HG02970 (cell line): ENCODE measurements at regions not wholly inside any gene's neighbourhood (a gene's known extent, or its start where the extent isn't known, plus 50 kb on each side); places are given as distances from the start of the nearest gene placed in this dataset.

ENCODE experiments used
- ATAC-seq: cut with Tn5 transposase; IDR thresholded peaks from one replicate; pipeline ENCODE4 v1.9.1; 2021; ENCODE audit warnings: mild to moderate bottlenecking, moderate library complexity, moderate number of reproducible peaks; ENCODE audit not compliant: unreplicated experiment, low FRiP score

DNA sequence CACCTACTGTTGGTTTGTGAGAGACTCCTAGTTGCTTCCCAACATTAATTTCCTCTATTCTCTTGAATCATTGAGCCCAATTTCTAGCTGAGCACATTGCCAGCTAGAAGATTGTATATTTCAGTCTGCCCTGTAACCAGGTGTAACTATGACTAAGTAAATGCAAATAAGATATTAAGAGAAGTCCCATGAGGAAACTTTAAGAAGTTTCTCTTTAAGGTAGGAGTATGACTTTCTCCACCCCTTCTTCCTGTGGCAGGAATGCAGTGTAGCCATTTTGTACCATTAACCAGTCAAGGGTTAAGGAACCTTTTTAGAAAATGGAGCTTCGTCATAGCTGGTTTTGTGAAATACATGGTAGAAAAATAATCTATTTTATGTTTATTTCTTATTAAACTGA is 534.2 kb upstream of the RGS18 start:
- no peak for ATAC-seq

DNA sequence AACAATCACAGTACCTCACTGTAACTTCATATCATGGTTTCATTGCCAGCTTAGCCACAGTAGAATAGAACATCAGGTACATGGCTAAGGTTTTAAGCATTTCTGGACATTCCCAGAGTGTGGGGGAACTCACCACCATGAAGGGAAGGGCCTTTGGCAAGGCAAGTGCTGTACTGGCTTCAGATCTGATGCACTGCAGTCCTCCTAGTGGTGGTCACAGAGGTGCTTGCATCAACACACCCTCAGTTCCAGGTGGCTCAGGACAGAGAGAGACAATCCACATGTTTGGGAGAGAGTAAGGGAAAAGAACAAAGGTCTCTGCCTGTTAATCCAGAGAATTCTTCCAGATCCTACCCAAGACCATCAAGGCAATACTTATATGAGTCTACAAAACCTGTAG is 528.4 kb upstream of the RGS18 start:
- no peak for ATAC-seq

DNA sequence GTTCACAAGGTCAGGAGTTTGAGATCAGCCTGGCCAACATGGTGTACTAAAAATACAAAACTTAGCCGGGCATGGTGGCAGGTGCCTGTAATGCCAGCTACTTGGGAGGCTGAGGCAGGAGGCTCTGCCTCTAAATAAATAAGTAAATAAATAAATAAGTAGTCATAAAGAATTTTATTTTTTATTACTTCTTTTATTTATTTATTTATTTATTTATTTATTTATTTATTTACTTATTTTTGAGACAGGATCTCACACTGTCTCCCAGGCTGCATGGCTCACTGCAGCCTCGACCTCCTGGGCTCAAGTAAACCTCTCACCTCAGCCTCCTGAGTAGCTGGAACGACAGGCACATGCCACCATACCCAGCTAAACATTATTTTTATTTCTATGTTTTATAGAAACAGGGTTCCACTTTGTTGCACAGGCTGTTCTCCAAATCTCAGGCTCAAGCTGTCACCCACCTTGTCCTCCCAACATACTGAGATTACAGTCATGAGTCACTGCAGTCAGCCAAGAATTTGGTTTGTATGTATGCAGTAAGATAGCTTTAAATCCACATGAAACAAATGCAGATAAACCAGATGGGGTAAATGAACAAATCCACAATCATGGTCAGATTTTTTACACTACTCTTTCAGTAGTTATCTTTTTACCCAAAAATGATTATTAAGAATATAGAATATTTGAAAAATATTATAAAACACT is 523.3 kb upstream of the RGS18 start:
- ATAC-seq = no peak

DNA sequence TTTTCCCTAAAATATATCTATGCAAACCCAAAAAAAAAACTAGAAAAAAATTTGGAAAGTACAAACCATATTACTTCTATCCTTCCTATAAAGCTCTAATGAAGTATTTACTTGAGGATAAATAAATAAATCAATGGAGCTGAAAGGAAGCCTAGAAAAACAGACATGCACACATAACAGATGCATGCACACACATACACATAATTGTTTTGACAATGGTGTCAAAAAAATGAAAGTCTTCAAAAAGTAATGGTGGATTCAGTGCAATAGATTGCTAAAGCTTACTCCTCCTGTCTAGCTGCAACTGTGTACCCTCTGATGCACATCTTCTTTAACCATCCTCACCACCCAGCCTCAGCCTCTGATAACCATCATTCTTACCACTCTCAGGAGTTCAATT is 521.9 kb upstream of the RGS18 start:
- no peak for ATAC-seq

DNA sequence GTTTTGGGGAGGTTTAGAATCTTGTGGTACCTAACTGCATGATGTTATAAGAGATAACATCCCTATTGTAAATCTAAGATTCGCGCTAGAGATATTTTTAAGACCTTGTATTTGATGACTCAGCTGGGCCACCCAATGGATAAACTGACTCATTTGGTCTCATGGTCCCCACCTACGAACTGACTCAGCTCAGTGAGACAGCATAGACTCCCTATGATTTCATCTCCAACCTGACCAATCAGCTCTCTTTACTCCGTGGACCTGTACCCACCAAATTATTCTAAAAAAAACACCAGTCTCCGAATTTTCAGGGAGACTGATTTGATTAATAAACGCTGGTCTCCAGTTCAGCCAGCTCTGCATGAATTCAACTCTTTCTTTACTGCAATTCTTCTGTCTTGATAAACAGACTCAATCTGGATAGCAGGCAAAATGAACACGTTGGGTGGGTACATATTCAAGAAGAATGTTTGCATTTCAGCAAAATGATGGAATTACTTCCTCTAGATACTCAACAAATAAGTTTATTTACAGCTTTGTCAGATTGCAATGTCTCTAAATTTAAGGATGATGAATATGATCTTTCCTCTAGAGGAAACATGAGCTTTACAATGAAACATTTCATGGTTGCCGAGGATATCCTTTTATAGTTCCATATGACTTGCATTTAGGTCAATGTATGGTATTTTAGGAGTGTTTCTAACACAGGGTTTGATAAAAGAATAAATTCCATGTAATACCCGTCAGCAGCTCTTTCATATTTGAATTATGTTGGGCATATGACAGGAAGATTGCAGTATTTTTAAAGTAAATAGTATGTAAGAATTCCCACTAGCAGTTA is 516.6 kb upstream of the RGS18 start:
- no peak for ATAC-seq

DNA sequence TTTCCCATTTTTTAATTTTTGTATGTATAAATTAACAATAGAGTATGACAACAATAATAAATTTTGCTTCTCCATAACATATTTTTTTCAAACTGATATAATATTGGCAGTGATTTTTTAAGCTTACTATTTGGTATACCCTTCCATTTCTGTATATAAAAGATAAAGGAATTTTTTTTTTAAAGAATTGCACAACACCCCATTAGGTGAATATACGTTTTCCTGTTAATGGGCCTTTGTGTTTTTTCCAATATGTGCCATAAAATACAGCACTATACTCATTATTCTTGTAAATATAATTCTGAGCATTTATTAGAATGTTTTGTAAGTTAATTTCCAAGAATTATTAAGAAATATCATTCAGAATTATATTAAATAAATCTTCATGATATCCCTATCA is 515.2 kb upstream of the RGS18 start:
- ATAC-seq = no peak

DNA sequence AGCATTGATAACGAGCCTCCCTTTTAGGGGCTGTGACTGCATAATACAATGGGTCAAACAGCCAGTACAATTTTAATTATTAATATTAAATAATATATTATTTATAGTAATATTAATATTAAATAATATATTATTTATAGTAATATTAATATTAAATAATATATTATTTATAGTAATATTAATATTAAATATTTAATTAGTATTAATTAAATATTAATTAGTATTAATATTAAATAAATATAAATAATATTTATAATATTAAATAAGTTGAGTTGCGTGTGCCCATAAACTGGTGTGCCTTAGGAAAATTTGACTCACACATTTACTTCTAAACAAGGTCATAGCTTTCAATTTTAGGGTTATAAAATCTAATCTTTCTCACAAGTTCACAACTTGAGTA is 509.3 kb upstream of the RGS18 start:
- ATAC-seq = no peak

DNA sequence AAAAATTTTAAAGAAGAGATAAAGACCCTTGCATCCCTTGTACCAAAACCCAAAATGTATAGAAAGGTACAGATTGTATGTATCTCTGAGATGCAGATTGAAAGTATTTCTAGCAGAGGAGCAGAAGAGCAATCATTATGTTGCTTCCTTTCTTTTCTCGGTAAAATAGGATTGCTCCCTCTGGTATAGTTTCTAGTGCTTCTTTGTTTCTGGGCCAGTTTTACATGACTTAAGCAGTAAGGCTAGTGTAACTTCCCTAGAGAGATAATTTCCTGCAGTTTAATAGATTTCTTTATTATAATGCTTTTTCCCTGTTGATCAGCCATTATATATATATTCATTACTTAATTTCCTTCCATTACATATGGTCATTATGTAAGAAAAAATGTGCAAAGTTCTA is 496.2 kb upstream of the RGS18 start:
- ATAC-seq = no peak

DNA sequence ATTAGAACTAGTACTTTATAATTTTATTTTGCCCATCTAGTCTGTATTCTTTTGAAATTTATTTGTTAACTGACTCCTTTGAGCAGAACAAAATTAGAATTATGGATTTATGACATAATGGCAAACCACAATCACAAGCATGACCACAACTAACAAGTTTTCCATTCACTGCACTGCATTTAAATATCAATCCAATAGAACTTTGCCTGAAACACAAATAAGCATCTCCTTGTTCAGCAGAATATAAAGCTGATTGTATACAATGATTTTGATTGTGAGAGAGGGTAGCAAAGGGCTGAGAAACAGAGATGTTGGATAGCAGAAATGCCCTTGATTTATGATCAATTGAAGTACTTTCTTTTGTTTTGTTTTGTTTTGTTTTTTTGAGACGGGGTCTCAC is 495.5 kb upstream of the RGS18 start:
- no peak for ATAC-seq

DNA sequence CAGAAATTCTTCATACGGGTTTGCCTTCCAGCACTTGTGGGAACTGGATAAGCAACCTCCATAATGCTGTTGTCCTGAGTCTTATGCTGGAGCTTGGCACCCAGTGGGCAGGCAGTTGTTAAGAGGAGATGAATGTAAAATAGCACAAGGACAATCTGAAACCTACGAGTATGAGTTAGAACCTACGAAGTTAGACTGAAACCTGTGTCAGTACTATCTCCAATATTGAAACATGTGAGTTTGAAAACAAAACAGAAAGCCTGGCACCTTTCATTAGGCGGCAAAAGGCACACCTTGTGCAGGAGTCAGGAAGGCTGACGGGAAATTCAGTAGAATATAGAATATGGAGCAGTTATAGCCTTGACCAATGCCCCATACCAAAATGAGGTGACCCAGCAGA is 489.7 kb upstream of the RGS18 start:
- no peak for ATAC-seq

DNA sequence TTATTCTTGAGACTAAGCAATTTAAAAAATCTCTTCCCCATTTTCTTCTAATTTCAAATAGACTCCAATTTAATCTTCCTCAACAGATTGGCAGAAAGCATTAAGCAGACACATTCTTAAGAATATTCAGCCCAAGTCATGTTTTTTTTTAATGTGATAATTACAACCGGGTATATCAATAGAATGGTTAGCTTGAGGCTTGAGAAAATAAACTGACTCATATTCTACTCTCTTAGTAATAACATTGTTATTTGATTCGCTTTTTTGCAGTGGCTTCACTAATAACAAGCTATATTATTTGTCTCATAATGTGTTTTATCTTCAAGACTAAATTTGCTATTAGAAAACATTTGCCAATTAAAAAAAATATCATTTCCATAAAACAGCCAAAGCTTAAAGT is 488.6 kb upstream of the RGS18 start:
- no peak for ATAC-seq

DNA sequence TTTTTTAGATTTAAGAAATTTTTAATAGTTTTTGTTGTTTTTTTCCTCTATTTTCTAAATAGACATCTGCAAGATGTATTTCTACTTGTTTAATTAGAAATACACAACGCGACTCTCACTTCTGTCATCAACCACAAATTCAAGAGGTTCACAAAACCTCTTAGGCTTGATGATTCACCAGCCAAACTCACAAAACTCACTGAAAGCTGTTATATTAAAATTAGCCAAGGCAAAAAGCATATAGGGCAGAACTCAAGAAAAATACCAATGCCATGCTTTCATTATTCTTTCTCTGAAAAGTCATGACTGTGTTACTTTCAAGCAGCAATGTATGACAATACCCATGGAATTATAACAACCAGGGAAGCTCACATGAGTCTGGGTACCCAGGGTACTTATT is 487.0 kb upstream of the RGS18 start:
- ATAC-seq = no peak

DNA sequence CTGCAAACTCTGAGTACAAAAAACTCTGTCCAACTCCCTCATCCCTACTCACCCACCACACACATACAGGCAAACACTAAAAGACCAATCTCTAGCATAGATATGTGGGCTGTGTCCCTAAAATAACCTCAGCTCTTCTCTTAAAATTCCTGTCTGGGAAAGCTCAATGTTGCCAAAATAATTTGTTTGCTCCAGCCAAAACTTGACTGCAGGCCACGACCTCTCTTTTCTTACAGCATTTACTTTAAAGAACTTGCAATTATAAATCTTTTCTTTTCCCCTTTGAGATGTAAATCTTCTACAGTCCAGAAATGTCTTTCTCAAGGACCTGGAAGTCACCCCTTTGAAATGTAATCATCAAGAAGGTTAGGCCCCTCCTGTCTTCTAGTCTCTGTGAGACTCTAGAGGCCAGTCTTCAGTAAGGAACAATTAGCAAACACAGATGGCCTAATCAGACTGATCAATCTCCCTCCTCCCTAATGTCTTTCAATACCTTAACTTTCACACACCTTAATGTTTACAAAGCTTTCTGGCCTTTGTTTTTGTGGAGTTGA is 483.6 kb upstream of the RGS18 start:
- ATAC-seq = no peak

DNA sequence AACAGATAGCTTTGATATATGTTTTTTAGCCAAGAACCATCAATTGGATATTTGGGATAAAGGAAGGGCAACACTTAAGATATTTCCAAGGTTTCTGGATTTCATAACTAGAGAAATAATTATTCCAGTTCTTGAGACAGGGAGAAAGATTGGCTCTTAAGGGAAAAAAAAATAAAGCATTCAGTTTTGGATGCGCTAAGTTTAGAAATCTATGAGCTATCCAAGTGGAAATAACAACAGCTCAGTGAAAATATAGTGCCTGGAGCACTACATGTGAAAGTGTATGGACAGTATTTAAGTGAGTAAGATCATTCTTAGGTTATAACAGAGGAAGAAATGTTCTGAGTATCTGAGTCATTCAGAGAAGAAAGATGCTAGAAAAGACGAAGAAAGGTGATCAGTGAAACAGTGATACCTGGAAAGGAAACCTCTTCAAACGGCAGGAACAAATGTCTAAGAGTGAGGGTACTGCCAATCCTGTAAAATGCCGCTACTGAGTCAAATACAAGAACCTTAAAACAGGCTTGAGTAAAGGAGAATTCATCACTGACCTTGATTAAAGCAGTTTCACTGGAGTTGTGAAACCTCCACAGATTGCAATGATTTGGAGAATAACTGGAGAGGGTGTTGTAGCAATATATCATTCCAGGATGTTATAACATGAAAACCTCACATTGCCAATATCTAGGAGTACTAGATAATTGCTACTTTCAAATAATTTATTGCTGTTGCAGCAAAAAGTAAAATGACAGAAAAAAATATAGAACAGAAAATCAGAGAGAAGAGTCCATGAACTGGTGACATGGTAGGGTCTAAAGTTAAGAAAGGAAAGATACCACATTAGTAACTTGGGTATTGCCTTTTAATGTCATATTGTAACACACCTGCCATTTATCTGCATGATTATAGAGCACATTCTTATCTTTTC is 482.1 kb upstream of the RGS18 start:
- no peak for ATAC-seq

DNA sequence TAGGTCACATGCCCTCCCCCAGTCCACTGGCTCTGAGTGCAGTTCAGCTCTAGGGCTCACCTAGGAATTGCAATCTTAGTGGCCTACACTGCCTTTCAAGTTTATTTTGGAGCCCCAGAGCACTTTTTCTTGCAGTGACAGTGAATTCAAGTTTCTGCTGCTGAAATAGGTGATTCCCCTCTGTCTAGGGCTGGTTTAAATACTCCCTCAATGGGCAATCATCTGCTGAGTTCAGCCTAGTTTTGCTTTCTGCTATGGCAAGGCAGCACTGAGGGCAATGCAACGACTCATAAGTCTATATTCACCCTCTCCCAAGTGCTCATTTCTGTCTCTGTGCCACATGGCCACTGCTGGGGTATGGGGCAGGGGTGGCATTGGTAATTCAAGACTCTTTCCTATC is 472.6 kb upstream of the RGS18 start:
- ATAC-seq = no peak

DNA sequence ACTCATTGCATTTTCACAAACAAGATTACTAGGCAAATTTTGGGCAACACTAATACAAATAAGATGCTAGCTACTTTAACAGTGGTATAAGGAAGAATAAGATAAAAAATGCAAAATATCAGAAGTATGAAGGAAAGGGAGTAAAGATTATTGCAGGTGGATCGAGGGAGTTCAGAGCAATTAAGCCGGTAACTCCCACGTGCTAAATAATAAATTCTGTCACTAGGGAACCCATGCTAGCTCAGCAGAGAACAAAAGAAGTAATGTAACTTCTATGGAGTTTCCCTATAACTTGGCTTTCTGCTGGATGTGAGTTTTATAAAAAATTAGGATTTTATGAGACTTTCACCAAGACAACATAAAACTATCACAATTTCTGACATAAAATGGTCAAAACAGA is 470.5 kb upstream of the RGS18 start:
- no peak for ATAC-seq

DNA sequence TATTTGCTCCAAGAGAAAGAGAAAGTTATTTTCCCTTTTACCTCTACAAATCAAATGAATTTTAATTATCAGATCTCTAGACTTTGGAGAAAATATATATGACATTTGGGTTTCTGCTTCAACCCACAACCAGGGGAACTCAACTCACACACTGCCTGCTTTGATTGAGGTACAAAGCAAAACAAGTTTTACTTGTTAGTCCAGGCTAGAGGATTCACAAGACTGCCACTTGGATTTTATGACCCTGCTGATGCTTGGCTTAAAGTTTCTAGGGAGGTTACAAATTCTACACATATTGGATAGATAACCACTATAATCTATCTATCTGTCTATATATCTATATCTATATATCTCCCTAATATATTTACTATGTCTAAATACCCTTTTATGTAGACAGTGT is 467.3 kb upstream of the RGS18 start:
- ATAC-seq = no peak

DNA sequence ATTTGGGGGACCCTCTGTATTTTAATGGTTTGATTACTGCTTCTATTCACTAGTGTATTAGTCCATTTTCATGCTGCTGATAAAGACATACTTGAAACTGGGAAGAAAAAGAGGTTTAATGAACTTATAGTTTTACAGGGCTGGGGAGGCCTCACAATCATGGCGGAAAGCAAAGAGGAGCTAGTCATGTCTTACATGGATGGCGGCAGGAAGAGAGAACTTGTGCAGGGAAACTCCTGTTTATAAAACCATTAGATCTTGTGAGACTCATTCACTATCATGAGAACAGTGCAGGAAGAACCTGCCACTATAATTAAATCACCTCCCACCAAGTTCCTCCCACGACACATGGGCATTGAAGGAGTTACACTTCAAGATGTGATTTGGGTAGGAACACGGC is 464.5 kb upstream of the RGS18 start:
- ATAC-seq = no peak

DNA sequence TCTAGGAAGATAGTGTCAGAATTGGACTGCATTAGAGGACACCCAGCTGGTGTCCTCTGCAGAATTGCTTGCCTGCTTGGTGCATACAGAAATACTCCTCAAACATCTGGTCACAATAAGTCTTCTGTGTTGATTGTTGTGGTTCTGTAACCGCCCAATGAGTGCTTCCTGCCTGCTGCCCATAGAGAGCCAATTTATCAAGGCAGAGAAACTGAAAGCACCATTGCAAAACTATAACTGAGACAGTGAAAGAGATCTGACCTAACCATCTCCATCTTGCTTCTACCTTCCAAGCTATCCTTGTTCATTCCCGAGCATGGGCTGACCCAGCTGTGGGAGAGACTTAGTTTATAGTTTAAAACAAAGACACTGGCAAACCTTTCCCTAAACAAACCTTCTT is 462.4 kb upstream of the RGS18 start:
- peak; percentile 84 for ATAC-seq

DNA sequence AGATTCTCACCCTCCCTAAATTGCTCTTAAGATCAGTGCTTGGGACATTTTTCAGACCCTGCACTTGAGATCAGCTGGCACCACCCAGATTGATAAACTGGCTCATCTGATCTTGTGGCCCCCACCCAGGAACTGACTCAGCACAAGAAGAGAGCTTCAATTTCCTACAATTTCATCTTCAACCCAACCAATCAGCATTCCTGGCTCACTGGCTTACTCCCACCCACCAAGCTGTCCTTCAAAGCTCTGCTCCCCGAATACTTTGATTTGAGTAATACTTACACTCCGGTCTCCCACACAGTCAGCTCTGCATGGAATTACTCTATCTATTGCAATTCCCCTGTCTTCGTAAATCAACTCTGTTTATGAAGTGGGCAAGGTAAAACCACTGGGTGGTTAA is 461.9 kb upstream of the RGS18 start:
- ATAC-seq = no peak

DNA sequence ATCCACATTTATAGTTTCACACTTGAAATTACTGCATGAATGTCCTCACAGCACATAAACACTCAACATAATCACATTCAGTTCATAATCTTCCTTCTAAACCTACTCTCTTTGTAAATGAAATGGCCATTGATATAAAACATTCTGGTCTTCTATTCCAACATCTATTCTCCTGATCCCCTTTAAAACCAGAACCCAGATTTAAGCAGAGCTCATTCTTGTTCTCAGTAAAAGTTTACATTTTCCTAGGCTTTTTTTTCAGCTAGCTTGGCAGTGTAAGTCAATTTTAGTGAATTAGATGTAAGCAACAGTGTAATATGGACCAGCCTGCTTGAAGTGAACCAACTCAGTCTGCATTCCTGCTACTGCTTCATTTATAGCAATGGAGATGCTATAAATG is 460.7 kb upstream of the RGS18 start:
- ATAC-seq = no peak
